ENCODE measurements at regions not wholly inside any gene's neighbourhood (a gene's known extent, or its start where the extent isn't known, plus 50 kb on each side); places are given as distances from the start of the nearest gene placed in this dataset.

DNA sequence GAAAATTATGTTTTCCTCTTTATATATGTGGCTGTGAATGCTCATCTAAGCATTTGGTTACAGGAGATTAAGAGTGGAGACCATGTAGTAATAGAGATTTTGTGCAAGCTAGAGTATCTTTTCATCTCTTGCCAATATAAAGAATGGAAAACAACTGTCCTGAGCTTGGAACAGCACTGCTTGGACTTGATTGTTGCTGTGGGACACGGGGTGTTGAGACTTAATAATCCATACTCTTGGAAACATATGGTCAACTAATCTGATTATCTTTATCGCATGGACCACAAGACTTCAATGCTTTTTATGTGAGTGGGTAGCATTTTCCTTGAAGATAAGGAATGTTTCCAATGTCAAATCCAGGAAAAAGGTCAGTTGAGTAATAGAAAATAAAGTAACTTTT is 806.3 kb downstream of the DIPK2A start:
- Mint-ChIP-seq H3K4me1 (no peaks in the 10 kb centered on the region), H3K27me3 (ENCODE audit: low read depth in 3 of 3) (no peaks in the 10 kb centered on the region), H3K4me3 (no peak overlapping the region), H3K27ac (no peak overlapping the region), H3K36me3 (no peaks in the 10 kb centered on the region), H3K9me3 (peaks cover 0 to 2% (median 0%) of the 10 kb centered on the region in 7 donors)
- H3K9ac ChIP-seq (ENCODE audit: insufficient read depth, low read length, poor library complexity, severe bottlenecking): no peak overlapping the region
- H3K27ac ChIP-seq (ENCODE audit: low read depth in 1 of 2, low read length in 2 of 2): no peak overlapping the region
- no peaks in the 10 kb centered on the region for H3K9me3 ChIP-seq (replicated peaks in 1 of 2; ENCODE audit: control insufficient read depth in 1 of 2, insufficient read depth in 1 of 2, low read length in 2 of 2)
- H3K79me2 ChIP-seq (ENCODE audit: insufficient read depth, low read length): no peaks in the 10 kb centered on the region
- H3K4me2 ChIP-seq (replicated peaks; ENCODE audit: extremely low read depth, low read length, poor library complexity, severe bottlenecking): no peak overlapping the region
- H3K4me1 ChIP-seq (ENCODE audit: control insufficient read depth in 1 of 2, insufficient read depth in 2 of 2, low read length in 2 of 2): no peaks in the 10 kb centered on the region
- WGBS (ENCODE audit: insufficient coverage): no CpG with 5 or more reads among the region's 2 CpGs
- no peak overlapping the region for H3K4me3 ChIP-seq (replicated peaks in 1 of 3; ENCODE audit: low read depth in 2 of 3, low read length in 3 of 3)
- DNase-seq: no peak
- no peaks in the 10 kb centered on the region for H4K20me1 ChIP-seq (ENCODE audit: insufficient read depth, low read length)
- TF ChIP-seq, protein P1, sequence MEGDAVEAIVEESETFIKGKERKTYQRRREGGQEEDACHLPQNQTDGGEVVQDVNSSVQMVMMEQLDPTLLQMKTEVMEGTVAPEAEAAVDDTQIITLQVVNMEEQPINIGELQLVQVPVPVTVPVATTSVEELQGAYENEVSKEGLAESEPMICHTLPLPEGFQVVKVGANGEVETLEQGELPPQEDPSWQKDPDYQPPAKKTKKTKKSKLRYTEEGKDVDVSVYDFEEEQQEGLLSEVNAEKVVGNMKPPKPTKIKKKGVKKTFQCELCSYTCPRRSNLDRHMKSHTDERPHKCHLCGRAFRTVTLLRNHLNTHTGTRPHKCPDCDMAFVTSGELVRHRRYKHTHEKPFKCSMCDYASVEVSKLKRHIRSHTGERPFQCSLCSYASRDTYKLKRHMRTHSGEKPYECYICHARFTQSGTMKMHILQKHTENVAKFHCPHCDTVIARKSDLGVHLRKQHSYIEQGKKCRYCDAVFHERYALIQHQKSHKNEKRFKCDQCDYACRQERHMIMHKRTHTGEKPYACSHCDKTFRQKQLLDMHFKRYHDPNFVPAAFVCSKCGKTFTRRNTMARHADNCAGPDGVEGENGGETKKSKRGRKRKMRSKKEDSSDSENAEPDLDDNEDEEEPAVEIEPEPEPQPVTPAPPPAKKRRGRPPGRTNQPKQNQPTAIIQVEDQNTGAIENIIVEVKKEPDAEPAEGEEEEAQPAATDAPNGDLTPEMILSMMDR (IDR thresholded peaks at IDR 0.05): no peak
- H3K27me3 ChIP-seq (ENCODE audit: control insufficient read depth in 2 of 2, insufficient read depth in 2 of 2, low read length in 2 of 2): no peaks in the 10 kb centered on the region
- intact Hi-C loops (cut with micrococcal nuclease): no loop called here
- no peak overlapping the region for H2AFZ ChIP-seq (ENCODE audit: insufficient read depth, low read depth, low read length, poor library complexity, severe bottlenecking)
- H3K36me3 ChIP-seq (replicated peaks in 1 of 2; ENCODE audit: control insufficient read depth in 1 of 2, insufficient read depth in 2 of 2, low read length in 2 of 2): no peaks in the 10 kb centered on the region

DNA sequence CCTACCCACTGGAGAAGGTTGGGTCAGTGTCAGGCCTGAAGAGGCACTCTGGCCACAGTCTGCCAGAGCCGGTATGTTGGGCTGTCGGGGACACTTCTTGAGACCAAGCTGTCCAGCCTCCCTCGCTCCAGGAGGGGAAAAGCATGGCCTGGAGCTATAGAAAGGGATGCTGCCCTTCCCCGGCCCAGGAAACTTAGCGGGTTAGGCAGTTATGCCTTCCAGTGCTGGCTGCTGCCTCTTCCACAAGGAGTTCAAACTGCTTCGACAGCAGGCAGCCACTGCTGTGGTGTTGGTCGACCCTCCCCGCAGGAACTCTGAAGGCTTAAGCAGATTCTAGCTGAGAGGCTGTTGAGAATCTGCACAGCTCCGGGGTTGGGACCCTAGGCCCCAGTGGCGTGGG is 819.4 kb downstream of the DIPK2A start:
- intact Hi-C loops (cut with micrococcal nuclease): no loop called here
- H3K4me3 Mint-ChIP-seq: no peak overlapping the region
- H3K27me3 Mint-ChIP-seq (ENCODE audit: low read depth in 3 of 3): no peaks in the 10 kb centered on the region
- H3K36me3 Mint-ChIP-seq: no peaks in the 10 kb centered on the region
- H3K9me3 Mint-ChIP-seq: peaks cover 0 to 7% (median 4%) of the 10 kb centered on the region in 7 donors
- no peak overlapping the region for H3K27ac Mint-ChIP-seq
- Histone ChIP-seq H3K79me2 (ENCODE audit: insufficient read depth, low read length) (no peaks in the 10 kb centered on the region), H2AFZ (ENCODE audit: insufficient read depth, low read depth, low read length, poor library complexity, severe bottlenecking) (no peak overlapping the region), H3K9ac (ENCODE audit: insufficient read depth, low read length, poor library complexity, severe bottlenecking) (no peak overlapping the region), H3K27ac (ENCODE audit: low read depth in 1 of 2, low read length in 2 of 2) (no peak overlapping the region), H3K4me3 (replicated peaks in 1 of 3; ENCODE audit: low read depth in 2 of 3, low read length in 3 of 3) (no peak overlapping the region), H3K36me3 (replicated peaks in 1 of 2; ENCODE audit: control insufficient read depth in 1 of 2, insufficient read depth in 2 of 2, low read length in 2 of 2) (no peaks in the 10 kb centered on the region), H3K27me3 (ENCODE audit: control insufficient read depth in 2 of 2, insufficient read depth in 2 of 2, low read length in 2 of 2) (no peaks in the 10 kb centered on the region), H3K4me1 (ENCODE audit: control insufficient read depth in 1 of 2, insufficient read depth in 2 of 2, low read length in 2 of 2) (no peaks in the 10 kb centered on the region), H3K9me3 (replicated peaks in 1 of 2; ENCODE audit: control insufficient read depth in 1 of 2, insufficient read depth in 1 of 2, low read length in 2 of 2) (no peaks in the 10 kb centered on the region), H4K20me1 (ENCODE audit: insufficient read depth, low read length) (no peaks in the 10 kb centered on the region), H3K4me2 (replicated peaks; ENCODE audit: extremely low read depth, low read length, poor library complexity, severe bottlenecking) (no peak overlapping the region)
- H3K4me1 Mint-ChIP-seq: no peaks in the 10 kb centered on the region
- TF ChIP-seq, protein P1 (IDR thresholded peaks at IDR 0.05): no peak
- 96% methylated on average over 10 of the region's 10 CpGs for WGBS (ENCODE audit: insufficient coverage)
- no peak for DNase-seq

Measured in CD14-positive monocyte (primary cell).